Activated CD4-positive, alpha-beta T cell treated with anti-CD3 and anti-CD28 coated beads for 4 hours (primary cell): ENCODE measurements at regions not wholly inside any gene's neighbourhood (a gene's known extent, or its start where the extent isn't known, plus 50 kb on each side); places are given as distances from the start of the nearest gene placed in this dataset.

Experiments used
- DNase-seq, 2 donors: peaks; one replicate each; pipeline ENCODE4 v3.0.0-alpha.2; 2020

GRCh38 chr3:194281766-194282165 is 69.4 kb downstream of the CPN2 start:
- no peak for DNase-seq

DNA sequence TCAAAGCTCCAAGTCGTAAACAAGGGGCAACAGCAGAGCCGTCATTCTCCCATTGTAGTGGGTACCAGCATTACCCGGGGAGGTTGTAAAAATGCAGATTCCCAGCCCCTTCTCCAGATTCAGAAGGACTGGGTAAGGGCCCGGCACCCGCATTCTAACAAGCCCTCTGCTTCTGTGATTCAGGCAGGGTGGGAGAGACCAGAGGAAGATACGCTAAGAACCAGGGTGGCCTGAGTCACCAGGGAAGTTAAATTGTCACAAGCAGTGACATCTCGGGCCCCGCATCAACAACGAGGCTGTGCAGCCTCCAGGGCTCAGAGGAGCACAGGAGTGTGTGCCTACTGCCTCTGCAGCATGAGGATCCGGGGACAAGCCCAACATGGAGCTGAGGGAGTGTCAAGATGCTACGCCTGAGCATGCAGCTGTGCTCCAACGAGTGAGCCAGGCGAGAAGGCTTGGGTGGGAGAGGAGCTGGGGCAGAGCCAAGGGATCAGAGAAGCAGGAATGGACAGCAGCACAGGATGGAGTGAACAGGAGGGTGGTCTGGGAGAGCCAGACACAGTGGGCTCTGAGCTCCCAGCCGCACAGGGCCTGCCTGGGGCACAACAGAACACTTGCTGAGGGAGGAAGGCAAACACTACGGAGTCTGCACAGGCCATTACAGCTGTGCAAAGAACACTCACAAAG is 68.5 kb downstream of the CPN2 start:
- DNase-seq, result no peak

GRCh38 chr3:194283221-194284006 is 67.7 kb downstream of the CPN2 start:
- no peak for DNase-seq

- no peak for DNase-seq
These were observed 66.8 kb downstream of the CPN2 start for GRCh38 chr3:194284351-194284750.

DNA sequence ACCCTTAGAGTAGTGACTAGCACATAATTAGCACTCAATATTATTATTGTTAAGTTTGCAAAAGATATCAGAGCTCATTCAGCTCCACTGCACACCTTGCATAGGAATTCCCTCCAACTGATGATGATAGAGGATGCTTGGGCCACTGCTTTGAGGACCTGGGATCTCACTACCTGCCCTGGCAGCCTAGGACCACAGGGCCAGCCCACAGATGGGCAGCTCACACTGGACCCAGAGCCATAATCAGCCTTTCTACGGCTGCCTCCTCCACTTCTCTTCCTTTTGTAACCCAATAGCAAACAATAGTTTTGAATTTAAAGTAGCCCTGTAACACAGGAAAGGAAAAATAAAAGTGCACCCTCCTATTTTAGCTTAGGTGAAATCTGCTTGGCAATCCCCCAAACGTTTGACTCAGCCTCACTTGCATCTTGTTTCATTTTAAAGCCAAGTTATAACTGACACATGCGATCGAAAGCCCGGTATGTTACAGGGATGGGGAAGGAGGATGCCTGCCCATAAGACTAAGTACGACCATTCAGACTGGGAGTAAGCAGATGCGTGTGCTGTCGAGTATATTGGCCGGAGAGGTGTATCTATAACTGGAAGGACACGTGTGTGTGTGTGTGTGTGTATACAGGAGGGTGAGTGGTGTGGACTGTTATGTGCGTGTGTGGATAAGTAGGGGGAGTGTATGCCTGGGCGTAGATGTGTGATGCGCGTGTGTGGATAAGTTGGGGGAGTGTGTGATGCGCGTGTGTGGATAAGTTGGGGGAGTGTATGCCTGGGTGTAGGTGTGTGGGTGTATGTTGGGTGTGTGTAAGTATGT is 65.9 kb downstream of the CPN2 start:
- no peak for DNase-seq

DNA sequence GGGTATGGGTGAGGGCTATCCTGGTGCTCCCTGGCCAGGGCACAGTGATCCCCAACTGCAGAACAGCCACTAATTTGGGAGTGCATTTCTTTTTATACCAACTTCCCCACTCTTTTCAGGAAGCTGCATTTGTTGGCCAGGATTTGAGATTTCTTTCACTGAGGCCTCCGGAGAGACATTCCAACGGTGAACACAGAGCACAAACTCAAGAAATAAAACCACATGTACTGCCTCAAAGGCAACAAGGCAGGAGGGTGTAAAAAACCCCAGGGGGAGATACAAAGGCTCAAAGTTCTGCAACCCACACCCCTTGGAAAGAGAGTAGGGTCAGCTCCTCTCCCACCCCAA is 65.3 kb downstream of the CPN2 start:
- no peak for DNase-seq

DNA sequence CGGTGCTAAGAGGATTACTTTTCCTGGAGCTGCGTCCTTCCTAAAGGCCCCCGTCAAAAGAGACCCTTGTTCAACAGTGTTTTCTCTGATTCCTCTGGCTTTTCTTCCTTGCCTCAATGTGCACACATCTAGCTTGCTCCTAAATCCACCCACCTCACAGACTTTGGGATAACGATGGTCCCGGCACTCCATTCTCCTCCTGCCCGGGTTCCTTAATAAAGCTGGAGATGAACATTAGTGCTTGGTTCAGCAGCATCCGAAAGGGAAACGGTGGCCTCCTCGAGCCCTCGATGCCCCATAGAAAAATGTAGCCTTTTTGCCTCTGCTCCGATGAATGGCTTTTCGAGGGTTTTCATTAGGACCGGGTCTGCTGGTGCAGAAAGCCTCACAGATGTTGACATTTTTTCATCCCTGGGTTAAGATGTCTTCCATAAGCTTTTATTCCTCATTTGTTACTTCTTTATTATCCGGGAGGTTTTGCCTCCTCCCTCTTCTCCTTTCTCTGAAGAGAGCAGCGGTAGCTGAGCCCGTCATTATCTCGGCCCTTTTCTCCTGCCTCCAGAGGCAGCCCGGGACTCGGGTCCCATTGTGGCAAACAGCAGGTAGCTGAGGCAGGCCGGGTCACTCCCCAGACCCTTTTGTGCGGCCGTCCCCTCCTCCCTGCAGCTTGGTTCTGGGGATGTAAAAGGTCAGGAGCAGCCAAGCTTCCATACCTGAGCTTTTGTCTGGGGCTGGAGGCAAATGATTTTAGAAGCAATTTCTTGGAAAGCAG is 64.6 kb downstream of the CPN2 start:
- DNase-seq, result no peak

DNA sequence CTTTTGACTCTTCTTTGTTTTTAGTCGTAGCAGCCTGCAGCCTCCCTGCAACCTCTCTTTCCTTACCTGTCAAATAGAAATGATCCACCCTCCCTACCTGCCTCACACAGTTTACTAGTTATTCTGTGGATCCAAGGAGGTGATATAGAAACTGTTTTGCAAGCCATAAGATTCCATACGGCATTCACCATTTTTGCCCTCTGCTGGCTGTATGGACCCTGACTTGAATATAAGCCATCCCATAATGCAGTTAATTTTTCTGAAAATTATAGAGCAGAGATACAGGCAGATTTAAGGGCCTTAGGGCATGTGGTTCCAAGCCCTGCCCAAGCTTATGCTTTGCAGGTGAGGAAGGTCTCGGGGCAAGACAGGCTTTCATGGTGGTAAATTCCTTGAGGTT is 63.8 kb downstream of the CPN2 start:
- DNase-seq, result no peak

GRCh38 chr3:194287977-194288706 is 63.0 kb downstream of the CPN2 start:
- no peak for DNase-seq
